ENCODE measurements at regions not wholly inside any gene's neighbourhood (a gene's known extent, or its start where the extent isn't known, plus 50 kb on each side); places are given as distances from the start of the nearest gene placed in this dataset.
"Not testable (repeated sequence)": the region's sequence is repeated elsewhere in the genome, so short reads cannot be mapped to it uniquely, and the experiment has no call there.

DNA sequence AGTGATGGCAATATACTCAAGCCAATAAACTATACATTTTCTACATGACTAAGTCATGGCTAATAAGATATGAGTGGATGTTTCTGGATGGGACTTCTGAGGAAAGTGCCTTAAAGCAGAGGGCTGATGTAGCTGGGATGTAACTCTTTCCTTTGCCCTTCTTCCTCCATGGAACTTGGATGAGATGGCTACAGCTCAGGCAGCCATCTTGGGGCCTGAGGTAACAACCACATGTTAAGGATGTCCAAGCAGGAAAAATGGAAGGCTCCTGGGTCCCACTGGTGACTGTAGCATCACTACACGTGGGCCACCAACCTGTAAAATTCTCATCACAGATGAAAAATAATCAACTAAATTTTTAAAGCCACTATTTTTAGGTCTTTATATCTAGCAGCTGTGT is 54.4 kb upstream of the GRIP1 start:
- no peak for DNase-seq (ENCODE audit: low read depth in 2 of 2)

DNA sequence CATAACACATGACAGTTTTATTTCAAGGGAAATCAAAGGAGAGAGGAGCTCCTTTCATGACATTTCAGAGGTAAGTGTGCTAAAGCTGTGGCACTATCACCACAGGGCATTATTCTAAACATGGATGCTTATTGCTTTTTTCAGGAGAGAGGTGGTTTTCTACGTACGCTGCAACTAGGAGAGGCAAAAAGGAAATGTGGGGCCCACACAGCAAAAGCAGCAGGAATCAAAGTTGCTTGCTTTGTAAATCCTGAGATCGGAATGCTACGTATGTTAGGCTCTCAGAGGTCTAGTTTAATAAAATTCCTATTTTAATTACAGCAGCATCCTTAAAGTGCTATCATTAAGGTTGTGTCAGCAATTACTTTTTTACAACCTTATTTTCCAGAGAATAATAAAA is 55.0 kb upstream of the GRIP1 start:
- DNase-seq (ENCODE audit: low read depth in 2 of 2) = no peak

DNA sequence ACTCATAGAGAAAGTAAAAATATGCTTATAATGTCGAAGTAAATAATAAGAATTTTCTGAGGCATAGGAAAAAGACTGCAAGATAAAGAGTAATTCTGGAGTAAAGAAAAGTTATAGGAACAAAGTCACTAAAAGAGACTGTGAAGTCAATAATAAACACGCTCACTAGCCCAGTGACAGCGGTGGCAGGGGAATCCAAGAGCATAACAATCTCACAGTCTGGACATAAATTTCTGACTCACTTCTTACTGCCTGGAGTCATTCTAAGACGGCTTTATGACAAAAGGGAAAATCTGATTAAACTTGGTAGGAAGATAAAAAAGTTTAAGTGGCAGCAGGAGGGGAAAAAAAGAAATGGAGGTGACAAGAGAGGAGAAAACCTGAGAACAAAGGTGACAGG is 56.4 kb upstream of the GRIP1 start:
- DNase-seq (ENCODE audit: low read depth in 2 of 2) = no peak

DNA sequence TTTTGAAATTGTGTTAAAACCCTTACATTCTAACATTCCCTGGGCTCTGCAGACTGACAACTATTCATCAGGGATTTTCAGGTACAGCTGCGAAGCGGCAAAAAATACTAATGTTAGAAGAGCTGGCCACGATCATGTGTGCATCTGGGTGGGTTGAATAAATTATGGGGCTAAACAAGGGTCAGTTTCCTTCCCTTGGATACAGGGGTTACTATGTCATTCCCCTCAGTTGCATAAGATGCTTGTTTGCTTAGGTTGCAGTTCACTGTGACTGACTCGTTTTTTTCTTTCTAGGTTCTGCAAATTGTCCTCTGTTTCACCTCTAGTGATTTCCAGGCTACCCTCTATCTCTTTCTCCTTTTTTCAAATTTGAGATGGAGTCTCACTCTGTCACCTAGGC is 58.1 kb upstream of the GRIP1 start:
- no peak for DNase-seq (ENCODE audit: low read depth in 2 of 2)

DNA sequence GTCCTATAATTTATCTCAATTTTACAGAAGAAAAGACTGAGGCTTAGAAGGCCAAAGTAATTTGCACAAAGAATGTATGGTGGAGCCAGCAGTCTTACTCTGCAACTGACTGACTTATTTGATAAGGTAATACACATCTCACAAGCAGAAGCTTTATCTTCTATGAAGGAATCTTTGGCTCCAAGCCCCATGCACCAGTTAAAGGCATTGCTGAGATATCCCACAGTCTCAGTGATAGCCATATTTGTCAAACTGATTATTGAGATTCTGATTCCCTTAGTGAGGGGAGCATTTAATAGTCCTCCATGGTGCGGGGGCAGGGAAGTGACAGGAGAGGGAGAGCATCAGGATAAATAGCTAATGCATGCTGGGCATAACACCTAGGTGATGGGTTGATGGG is 60.4 kb upstream of the GRIP1 start:
- DNase-seq (ENCODE audit: low read depth in 2 of 2) = no peak

DNA sequence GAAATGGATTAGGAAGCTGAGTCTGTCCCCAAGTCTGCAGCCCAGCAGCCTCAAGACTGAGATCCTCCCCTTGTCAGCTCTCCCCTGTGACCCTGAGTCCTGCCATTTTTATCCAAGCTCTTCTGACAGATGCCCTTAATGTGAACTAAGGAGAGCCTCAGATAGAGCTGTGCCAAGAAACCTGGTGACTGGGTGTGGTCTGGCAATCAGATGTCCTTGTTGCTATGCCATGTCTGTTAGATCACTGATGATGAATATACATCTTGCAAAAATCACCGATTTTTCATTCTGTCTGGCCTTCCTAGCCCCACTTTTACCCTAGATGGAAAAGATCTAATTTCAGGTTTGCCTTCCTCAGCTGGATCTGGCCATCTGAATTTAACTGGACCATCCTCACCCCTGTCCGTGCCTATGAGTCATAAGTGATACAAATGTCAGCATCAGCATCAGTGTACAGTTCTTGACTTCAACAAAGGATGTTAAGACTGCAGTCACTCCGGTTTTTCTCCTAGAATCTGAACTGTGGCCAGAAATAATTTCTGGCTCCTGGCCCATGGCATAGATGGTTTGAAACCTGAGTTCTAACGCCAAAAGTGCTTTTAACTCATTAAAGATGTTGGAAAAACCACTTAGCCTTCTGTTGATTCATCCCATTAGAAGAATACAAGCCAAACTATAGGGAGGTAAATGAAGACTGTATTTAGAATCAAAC is 61.2 kb upstream of the GRIP1 start:
- no peak for DNase-seq (ENCODE audit: low read depth in 2 of 2)

DNA sequence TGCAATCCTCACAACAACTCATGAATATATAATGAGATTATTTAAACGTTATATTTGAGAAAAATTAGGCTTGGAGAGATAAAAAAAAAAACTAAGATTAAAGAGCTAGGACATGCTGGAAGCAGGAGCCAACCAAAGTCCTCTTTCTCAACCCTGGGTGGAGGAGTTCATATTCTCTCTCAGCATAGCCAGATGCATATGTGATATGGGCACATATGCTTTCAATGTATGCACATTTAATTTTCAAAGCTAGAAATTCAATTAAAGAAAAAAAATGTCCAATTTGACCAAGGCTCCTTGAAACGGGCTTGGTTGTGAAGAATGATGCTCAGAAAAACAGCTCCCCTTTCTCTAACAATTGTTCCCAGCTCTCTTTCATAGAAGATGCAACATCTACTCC is 61.9 kb upstream of the GRIP1 start:
- no peak for DNase-seq (ENCODE audit: low read depth in 2 of 2)

DNA sequence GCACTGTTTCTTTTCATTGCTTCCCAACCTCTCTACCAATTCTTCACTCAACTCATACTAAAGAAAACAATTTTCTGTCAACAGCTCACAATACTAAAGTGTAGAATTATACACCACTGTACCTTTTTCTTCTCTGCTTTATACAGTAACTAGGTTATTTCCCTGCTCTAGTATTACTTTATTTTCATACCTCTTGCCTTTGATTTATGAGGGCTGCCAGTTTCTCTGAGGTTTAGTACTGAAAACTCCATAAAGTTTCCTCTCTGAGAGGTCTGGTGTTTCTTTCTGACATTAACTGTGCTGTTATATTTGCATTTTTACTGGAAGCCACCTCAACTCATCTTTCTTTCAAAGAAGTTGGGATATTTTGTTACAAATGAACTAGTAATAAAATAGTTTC is 63.0 kb upstream of the GRIP1 start:
- no peak for DNase-seq (ENCODE audit: low read depth in 2 of 2)

DNA sequence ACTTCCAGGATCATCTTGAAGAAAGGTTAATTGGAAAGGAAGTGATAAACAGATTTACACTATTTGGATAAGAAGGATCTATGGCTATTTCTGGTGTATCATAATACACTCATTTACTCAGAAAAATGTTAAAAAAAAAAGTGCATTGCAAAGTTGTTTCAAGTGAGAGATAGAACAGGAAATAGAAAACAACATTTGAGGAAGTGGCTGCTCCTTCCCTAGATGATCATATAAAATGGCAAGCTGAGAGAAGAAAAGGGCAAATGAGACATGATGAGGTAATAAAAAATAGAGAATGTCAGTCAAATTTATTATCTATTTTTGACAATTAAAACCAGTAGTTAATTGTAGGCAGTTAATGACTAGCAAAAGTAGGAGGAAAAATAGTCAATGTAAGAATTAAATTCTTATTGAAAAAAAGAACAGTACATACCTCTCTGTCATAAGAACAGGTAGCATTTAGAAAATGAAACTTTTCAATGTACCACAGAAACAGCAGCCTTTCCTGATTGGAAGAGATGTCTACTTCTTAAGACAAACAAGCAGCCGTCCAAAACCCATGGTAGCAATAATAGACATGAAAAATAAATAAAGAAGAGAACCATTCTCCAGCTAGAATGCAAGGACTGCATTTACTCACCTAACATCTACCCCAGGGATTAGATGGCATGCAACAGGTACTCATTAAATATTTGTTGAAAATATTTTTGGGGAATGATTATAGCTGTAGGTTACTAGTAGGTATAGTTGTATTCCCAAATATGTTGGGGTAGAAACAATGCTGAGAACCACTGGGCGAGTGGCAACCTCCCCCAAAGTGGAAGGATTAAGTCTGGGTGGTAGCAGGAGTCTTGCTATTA is 63.9 kb upstream of the GRIP1 start:
- no peak for DNase-seq (ENCODE audit: low read depth in 2 of 2)

DNA sequence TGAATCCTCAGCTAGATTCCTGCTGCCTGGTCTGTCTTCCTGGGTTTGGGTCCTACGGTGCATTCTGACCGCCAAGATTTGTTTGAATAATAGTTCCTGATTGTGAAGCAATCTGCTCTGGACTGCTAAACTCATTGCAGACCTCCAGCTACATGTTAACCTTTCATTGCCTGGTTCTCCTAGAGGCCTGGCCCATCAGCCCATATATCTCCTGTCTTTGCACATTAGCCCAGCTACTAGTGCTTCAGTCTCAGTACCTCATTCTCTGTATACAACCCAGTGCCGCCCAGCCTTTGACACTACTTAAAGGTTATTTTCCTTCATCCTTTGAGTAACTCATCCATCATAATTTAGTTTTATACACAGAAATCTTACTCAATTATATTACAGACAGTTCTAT is 65.6 kb upstream of the GRIP1 start:
- DNase-seq (ENCODE audit: low read depth in 2 of 2) = no peak

DNA sequence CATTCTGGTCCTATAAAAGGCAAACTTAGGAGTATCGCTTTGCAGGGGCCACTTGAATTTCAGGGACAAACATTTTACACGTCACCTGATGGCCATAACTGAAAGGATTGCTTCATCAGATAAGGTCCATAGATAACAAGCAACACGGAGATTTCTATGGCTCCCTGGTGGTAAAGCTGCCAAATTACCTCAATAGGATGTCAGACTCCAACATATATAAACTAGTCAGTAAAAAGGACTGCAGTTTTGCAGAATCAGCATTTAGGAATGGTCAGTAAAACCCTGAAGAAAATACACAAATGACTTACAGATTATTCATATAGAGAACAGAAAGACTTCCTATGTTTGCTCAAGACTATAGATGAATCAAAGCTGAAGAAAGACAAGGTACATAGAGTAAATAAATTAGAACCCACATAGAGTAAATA is 66.1 kb upstream of the GRIP1 start:
- DNase-seq (ENCODE audit: low read depth in 2 of 2) = no peak

DNA sequence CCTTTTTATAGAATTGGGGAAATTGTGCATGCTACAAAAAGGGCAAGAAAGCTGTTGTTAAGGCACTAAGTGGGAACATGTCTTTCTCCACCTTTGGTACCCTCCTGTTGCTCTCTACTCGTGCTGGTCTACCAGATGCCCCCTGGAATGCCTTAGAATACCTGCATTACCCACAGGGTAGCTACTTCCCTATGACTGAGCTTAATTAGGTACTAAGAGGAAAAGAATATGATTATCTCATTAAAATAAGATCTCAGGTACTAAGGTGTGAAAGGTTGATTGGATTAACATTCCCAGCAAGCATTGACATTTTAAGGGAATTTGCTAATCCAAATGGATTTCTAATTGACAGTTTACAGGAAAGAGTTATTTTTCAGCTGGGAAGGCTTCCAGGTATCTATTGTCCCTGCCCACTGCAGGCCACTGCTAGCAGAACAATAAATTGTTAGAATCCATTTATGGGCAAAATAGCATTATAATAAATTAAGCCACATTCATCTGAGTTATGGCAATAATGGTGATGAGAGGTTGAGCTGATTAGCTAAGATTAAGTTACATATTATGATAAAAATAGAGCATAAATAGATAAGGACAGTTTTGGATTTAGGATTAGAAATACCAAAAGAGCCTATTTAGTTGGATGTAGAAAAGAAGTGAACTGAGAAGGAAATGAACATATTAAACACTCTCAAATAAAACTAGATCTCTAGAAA is 67.8 kb upstream of the GRIP1 start:
- no peak for DNase-seq (ENCODE audit: low read depth in 2 of 2)

DNA sequence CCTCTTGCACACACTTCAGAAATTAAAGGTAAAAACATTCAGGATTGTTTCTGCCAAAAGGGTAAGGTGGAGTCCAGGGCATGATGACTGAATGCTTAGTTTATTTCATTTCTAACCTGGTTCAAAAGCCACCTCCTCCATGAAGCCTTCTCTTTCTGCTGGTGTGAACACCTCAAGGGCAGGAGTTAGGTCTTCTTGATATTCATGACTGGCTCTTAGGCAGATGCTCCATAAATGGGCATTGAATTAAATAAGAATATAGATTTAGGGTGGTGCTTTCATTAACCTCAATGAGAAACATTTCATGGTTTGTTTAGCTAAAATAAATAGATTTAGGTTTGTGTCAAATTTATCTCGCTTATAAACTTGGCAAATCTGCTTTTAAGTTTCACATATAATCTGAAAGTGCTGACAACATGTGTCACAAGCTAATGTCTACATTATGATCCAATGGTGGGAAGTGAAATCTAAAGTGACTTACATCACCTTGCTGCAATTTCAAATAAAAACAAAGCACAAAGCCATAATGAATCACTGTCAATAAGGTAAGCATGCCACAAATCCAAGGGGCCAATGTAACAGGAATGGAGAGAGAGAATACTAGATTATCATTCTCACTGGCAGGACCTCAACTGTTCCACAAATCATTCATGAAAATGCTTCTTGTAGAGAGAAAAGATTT is 72.7 kb upstream of the GRIP1 start:
- no peak for DNase-seq (ENCODE audit: low read depth in 2 of 2)

DNA sequence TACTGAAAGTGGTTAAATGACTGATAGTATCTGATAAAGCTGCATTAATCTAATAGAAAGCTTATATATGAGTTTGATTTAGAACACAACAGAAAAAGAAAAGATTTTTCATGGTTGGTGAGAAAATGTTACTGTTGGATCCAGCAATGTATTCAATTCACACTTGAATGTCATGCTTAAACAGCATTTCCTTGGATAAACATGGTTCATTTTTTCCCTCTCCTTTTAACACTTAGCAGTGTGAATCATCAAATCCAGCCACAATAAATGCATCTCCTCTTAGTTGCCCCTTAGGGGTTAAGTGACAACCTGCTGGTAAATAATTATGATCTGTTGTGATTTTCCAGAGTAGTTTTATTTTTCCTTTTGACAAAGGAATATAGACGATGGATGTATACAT is 74.9 kb upstream of the GRIP1 start:
- DNase-seq (ENCODE audit: low read depth in 2 of 2) = no peak

DNA sequence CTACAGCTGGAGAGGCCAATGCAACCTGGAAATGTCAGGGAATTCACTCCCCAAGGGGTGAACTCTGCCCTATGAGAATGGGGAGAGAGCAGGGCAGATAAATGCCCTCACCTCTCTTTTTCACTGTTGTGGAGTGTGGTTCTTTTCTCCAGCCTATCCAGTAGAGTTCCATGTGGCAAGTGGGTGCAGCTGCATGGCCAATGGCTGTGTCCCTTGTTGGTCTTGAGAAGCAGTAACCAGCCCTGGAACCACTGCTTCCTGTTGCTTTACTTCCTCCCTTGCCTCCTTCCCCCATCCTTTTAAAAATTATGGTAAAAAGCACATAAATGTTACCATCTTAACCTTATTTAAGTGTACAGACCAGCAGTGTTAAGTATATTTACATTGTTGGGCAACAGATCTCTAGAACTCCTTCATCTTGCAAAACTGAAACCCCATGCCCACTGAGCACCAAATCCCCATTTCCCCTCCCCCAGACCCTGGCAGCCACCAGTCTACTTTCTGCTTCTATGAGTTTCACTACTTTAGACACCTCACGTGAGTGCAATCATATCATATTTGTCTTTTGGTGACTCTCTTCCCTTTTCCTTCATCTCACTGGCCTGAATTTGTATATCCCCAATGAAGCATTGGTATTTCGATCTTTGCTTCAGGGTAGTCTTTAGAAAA is 77.0 kb upstream of the GRIP1 start:
- DNase-seq (ENCODE audit: low read depth in 2 of 2) = no peak

DNA sequence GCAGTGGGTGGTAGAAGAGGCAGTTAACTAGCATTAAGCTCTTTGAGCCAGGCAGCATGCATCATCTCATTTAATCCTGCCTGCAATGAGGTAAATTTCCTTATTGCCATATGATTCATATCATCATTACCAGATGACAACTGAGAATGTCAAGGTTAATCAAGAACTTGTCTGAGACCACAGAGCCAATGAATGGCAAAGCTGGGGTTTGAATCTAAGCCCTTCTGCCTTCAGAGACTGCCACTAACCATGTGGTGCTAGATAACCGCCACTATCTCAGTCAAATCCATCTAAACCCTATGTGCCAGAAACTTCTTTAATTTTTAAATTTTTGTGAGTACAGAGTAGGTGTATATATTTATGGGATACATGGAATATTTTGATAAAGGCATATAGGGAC is 77.8 kb upstream of the GRIP1 start:
- no peak for DNase-seq (ENCODE audit: low read depth in 2 of 2)

DNA sequence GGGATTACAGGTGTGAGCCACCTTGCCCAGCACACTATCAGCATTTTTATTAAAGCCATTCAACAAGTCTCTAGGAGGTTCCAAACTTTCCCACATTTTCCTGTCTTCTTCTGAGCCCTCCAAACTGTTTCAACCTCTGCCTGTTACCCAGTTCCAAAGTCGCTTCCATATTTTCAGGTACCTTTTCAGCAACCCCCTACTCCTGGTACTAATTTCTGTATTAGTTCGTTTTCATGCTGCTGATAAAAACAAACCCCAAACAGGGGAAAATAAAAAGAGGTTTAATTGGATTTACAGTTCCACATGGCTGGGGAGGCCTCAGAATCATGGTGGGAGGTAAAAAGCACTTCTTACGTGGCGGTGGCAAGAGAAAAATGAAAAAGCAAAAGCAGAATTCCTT is 81.2 kb upstream of the GRIP1 start:
- not testable (repeated sequence) for DNase-seq (ENCODE audit: low read depth in 2 of 2)

DNA sequence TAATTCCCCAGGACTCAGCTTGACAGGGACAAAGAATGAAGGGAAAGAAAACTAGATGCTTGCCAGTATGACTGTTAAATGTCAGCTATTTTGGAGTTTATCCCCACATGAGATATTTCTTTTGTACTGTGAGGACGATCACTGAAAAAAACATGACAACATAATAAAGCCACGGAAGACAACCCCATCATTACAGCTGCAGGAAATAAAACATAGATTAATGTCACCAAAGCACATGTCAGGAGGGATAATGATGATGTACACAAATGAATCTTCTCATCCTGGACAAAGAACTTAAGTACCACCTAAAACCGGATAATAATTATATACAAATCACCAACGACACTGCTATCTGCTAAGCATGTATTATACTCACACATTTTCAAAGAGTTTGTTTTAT is 84.6 kb upstream of the GRIP1 start:
- DNase-seq (ENCODE audit: low read depth in 2 of 2) = no peak

DNA sequence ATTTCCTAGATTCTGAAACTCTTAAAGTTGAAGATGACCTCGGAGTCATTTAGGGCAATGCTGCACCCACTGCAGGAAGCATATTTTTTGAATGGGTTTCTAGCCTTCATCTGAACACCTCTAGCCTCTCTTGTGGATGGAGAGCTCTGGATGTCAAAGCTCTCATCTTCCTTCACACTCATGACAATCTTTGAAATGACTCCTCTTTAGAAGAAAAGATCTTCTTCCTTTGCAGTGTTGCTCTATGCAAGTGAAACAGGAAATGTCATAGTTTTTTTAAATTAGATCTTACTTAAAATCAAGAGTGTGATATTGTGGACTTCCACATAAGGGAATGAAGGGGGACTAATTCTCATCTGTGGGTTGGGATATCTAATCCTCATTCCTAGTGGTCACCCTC is 86.3 kb upstream of the GRIP1 start:
- DNase-seq (ENCODE audit: low read depth in 2 of 2) = no peak

DNA sequence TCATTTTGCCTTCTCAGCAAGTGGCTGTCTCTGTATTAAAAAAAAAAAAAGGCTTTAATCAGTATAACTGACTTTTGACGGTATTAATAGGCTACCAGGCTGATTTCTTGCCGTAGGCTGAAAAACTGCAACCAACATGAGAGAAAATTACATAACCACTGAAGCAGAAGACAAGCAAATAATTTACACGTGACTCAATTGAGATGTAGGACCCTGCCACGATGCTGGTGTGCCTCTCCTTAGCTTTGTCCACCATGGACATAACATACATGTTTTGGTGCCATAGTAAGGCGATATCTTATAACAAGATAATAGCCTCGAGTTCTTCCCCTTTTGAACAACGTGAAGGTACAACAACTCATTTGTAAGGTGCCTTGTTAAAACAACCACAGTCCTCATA is 88.7 kb upstream of the GRIP1 start:
- no peak for DNase-seq (ENCODE audit: low read depth in 2 of 2)

DNA sequence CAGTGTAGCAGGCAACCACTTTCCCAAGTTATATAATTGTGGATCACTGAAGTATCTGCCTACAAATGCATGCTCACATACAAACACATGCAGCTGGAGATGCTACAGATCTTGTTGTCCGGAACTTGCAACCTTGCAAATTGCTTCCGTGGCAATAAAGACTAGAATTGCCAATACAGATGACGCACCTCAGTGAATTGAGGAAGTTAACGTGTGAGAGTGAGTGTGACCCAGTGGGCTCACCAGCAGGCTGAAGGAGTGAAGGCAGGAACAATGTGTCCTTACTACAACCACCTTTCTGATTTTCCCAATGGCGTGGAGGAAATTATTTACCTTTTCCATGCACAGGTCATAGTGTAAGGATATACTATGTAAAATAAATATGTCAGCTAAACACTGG is 89.4 kb upstream of the GRIP1 start:
- DNase-seq (ENCODE audit: low read depth in 2 of 2) = no peak
